IMR-90 (cell line): ENCODE measurements at regions not wholly inside any gene's neighbourhood (a gene's known extent, or its start where the extent isn't known, plus 50 kb on each side); places are given as distances from the start of the nearest gene placed in this dataset.

Source experiments
- ATAC-seq: fragments of 200-7000 bp; cut with Tn5 transposase; 2 replicates; pipeline ENCODE4 v1.9.1; 2020; ENCODE audit warnings: low read depth, mild to moderate bottlenecking, moderate library complexity
- BruUV-seq: library from RNA; stranded (reverse); fragments of 400-500 nt; replicated peaks from 2 replicates; lab custom pipeline; 2021; lab: Mats Ljungman, UMichigan
- CTCF ChIA-PET: fragments of 300-600 bp; formaldehyde crosslinking; extraction: SDS; loops from one replicate; lab custom pipeline; 2021; ENCODE audit warnings: antibody characterized with exemption; lab: Yijun Ruan, JAX
- POLR2A ChIA-PET: fragments of 300-600 bp; sonication (Branson Sonifier 250); formaldehyde crosslinking; loops from one replicate; lab custom pipeline; 2022; ENCODE audit warnings: antibody characterized with exemption; ENCODE audit not compliant: unreplicated experiment; lab: Charles Lee
- DNase-seq: peaks from one replicate; pipeline ENCODE4 v3.0.0; 2013
- H2AFZ ChIP-seq: replicated peaks from 2 replicates; pipeline ENCODE3; 2013; ENCODE audit warnings: low read length, mild to moderate bottlenecking; ENCODE audit not compliant: poor library complexity
- H2AK5ac ChIP-seq: 2 replicates; pipeline ENCODE4 v1.6.1; 2013; ENCODE audit warnings: low read depth, low read length, inconsistent platforms
- H2AK9ac ChIP-seq: replicated peaks from 2 replicates; pipeline ENCODE3; 2013; ENCODE audit warnings: mild to moderate bottlenecking, low read depth, low read length, moderate library complexity; ENCODE audit not compliant: poor library complexity
- H2BK120ac ChIP-seq: 2 replicates; pipeline ENCODE4 v1.6.1; 2013; ENCODE audit warnings: low read depth, low read length, inconsistent platforms
- H2BK15ac ChIP-seq: 3 replicates; pipeline ENCODE4 v1.6.1; 2013; ENCODE audit warnings: low read depth, low read length, inconsistent platforms
- H2BK20ac ChIP-seq: 2 replicates; pipeline ENCODE4 v1.6.1; 2013; ENCODE audit warnings: low read depth, mild to moderate bottlenecking, inconsistent platforms, low read length, moderate library complexity
- H2BK5ac ChIP-seq: 2 replicates; pipeline ENCODE4 v1.6.1; 2013; ENCODE audit warnings: mild to moderate bottlenecking, low read depth, low read length, inconsistent platforms; ENCODE audit not compliant: poor library complexity, severe bottlenecking
- H3K14ac ChIP-seq: replicated peaks from 2 replicates; pipeline ENCODE4 v1.6.1; 2013; ENCODE audit warnings: low read depth, low read length, inconsistent platforms
- H3K18ac ChIP-seq: 2 replicates; pipeline ENCODE4 v1.6.1; 2013; ENCODE audit warnings: low read depth, low read length, control low read depth
- H3K23ac ChIP-seq: 2 replicates; pipeline ENCODE4 v1.6.1; 2013; ENCODE audit warnings: low read depth, low read length, inconsistent platforms
- H3K27ac ChIP-seq: 2 replicates; pipeline ENCODE4 v1.5.1; 2013; ENCODE audit warnings: mild to moderate bottlenecking, control low read depth, low read length; ENCODE audit not compliant: insufficient read depth
- H3K27me3 ChIP-seq: 2 replicates; pipeline ENCODE4 v1.6.1; 2013; ENCODE audit warnings: low read length; ENCODE audit not compliant: control insufficient read depth, insufficient read depth
- H3K36me3 ChIP-seq: 2 replicates; pipeline ENCODE4 v1.6.1; 2013; ENCODE audit warnings: low read length, mixed read lengths; ENCODE audit not compliant: control insufficient read depth, insufficient read depth
- H3K4ac ChIP-seq: 2 replicates; pipeline ENCODE4 v1.6.1; 2013; ENCODE audit warnings: low read depth, low read length, inconsistent platforms
- H3K4me1 ChIP-seq: 2 replicates; pipeline ENCODE4 v1.6.1; 2013; ENCODE audit warnings: low read length, mixed read lengths; ENCODE audit not compliant: control insufficient read depth, insufficient read depth
- H3K4me2 ChIP-seq: 2 replicates; pipeline ENCODE4 v1.6.1; 2013; ENCODE audit warnings: low read depth, mild to moderate bottlenecking, control low read depth, low read length, moderate library complexity
- H3K4me3 ChIP-seq: 2 replicates; pipeline ENCODE4 v1.5.1; 2013; ENCODE audit warnings: low read depth, mild to moderate bottlenecking, control low read depth, low read length, moderate library complexity; ENCODE audit not compliant: insufficient read depth
- H3K56ac ChIP-seq: 2 replicates; pipeline ENCODE4 v1.6.1; 2013; ENCODE audit warnings: low read length, inconsistent platforms; ENCODE audit not compliant: insufficient read depth; ENCODE audit errors: extremely low read depth
- H3K79me1 ChIP-seq, 2 experiments: 2 replicates each; pipeline ENCODE4 v1.6.1; 2013; ENCODE audit warnings: low read length in 2 of 2, inconsistent platforms in 1 of 2, low read depth in 1 of 2
- H3K9ac ChIP-seq: 2 replicates; pipeline ENCODE4 v1.6.1; 2013; ENCODE audit warnings: low read depth, low read length, control low read depth
- H3K9me1 ChIP-seq: 2 replicates; pipeline ENCODE4 v1.6.1; 2013; ENCODE audit warnings: low read length, inconsistent platforms; ENCODE audit not compliant: insufficient read depth
- H3K9me3 ChIP-seq: 2 replicates; pipeline ENCODE4 v1.6.1; 2013; ENCODE audit warnings: low read length; ENCODE audit not compliant: control insufficient read depth, insufficient read depth
- H4K20me1 ChIP-seq: 2 replicates; pipeline ENCODE4 v1.6.1; 2013; ENCODE audit warnings: low read length, inconsistent platforms; ENCODE audit not compliant: insufficient read depth
- H4K5ac ChIP-seq: 2 replicates; pipeline ENCODE4 v1.6.1; 2013; ENCODE audit warnings: mild to moderate bottlenecking, low read depth, low read length, control low read depth
- H4K8ac ChIP-seq, 2 experiments: 2 replicates each; pipeline ENCODE4 v1.6.1; 2013; ENCODE audit warnings: low read depth in 2 of 2, low read length in 2 of 2, control low read depth in 1 of 2, inconsistent platforms in 1 of 2
- H4K91ac ChIP-seq: 2 replicates; pipeline ENCODE4 v1.6.1; 2013; ENCODE audit warnings: low read depth, low read length, inconsistent platforms; ENCODE audit not compliant: insufficient read depth
- BHLHE40 ChIP-seq: fragments of 150-350 bp; IDR thresholded peaks from 2 replicates; pipeline ENCODE4 v1.6.1; 2016; ENCODE audit warnings: mild to moderate bottlenecking, low read depth, low read length
- CEBPB ChIP-seq: IDR thresholded peaks from 2 replicates; pipeline ENCODE4 v1.6.1; 2012; ENCODE audit warnings: low read depth, low read length, improper control_type of control experiment
- CHD1 ChIP-seq: IDR thresholded peaks from 2 replicates; pipeline ENCODE4 v1.6.1; 2012; ENCODE audit warnings: low read depth, low read length, improper control_type of control experiment
- FOS ChIP-seq: fragments of 150-350 bp; IDR thresholded peaks from 2 replicates; pipeline ENCODE4 v1.6.1; 2016; ENCODE audit warnings: low read depth, low read length
- MAFK ChIP-seq: IDR thresholded peaks from 2 replicates; pipeline ENCODE4 v1.6.1; 2012; ENCODE audit warnings: low read depth, low read length, improper control_type of control experiment
- MAZ ChIP-seq: IDR thresholded peaks from 2 replicates; pipeline ENCODE4 v1.6.1; 2012; ENCODE audit warnings: low read depth, mild to moderate bottlenecking, low read length, improper control_type of control experiment, moderate library complexity, borderline replicate concordance
- MXI1 ChIP-seq: IDR thresholded peaks from 2 replicates; pipeline ENCODE4 v1.6.1; 2012; ENCODE audit warnings: low read depth, mild to moderate bottlenecking, low read length, moderate library complexity, borderline replicate concordance
- NFE2L2 ChIP-seq: fragments of 150-350 bp; IDR thresholded peaks from 2 replicates; pipeline ENCODE4 v1.6.1; 2016; ENCODE audit warnings: low read depth, mild to moderate bottlenecking, low read length
- POLR2A ChIP-seq: IDR thresholded peaks from 2 replicates; pipeline ENCODE4 v1.6.1; 2012; ENCODE audit warnings: mild to moderate bottlenecking, low read depth, low read length
- RAD21 ChIP-seq: IDR thresholded peaks from 2 replicates; pipeline ENCODE4 v1.6.1; 2012; ENCODE audit warnings: low read length, improper control_type of control experiment
- RCOR1 ChIP-seq: IDR thresholded peaks from 2 replicates; pipeline ENCODE4 v1.6.1; 2012; ENCODE audit warnings: mild to moderate bottlenecking, low read length, improper control_type of control experiment; ENCODE audit not compliant: insufficient replicate concordance
- RFX5 ChIP-seq: IDR thresholded peaks from 2 replicates; pipeline ENCODE4 v1.8.0; 2012; ENCODE audit warnings: low read depth, mild to moderate bottlenecking, low read length, moderate library complexity
- SMC3 ChIP-seq: fragments of 150-350 bp; IDR thresholded peaks from 2 replicates; pipeline ENCODE4 v1.6.1; 2016; ENCODE audit warnings: low read depth, mild to moderate bottlenecking, antibody characterized with exemption, low read length, moderate library complexity
- WGBS, 2 experiments: methylation state at CpG; one replicate each; pipeline versions ENCODE4 v1.1.5 to v1.1.7; 2013; ENCODE audit warnings: missing lambda C conversion rate in 2 of 2; ENCODE audit not compliant: insufficient read length in 1 of 2; ENCODE audit errors: extremely low coverage in 2 of 2; 5-methylcytosine and 5-hydroxymethylcytosine counted together
- dilution Hi-C: fragments of 300-500 bp; cut with HindIII; formaldehyde crosslinking; loops from one replicate; pipeline ENCODE4 v1.14.3; 2018; ENCODE audit warnings: low sequenced_read_pairs; ENCODE audit not compliant: unreplicated experiment
- in situ Hi-C: fragments of 300-500 bp; cut with MboI; formaldehyde crosslinking; loops from 3 replicates; pipeline ENCODE4 v1.14.3; 2019; ENCODE audit warnings: low sequenced_read_pairs, inconsistent platforms, mixed read lengths
- intact Hi-C: fragments of 100-400 bp; cut with micrococcal nuclease; formaldehyde crosslinking; loops from 2 replicates; pipeline ENCODE4 v1.10.0; 2022
- TF ChIP-seq, protein P1 (sequence below): conservative IDR thresholded peaks from 2 replicates; pipeline ENCODE4 v1.5.1; 2012; ENCODE audit warnings: mild to moderate bottlenecking, low read depth, low read length, improper control_type of control experiment
- TF ChIP-seq, protein P2 (sequence below): fragments of 150-350 bp; IDR thresholded peaks from 2 replicates; pipeline ENCODE4 v1.6.1; 2017; ENCODE audit warnings: mild to moderate bottlenecking, antibody characterized with exemption, low read length, low read depth
- TF ChIP-seq, protein P3 (sequence below): fragments of 150-350 bp; IDR thresholded peaks from 2 replicates; pipeline ENCODE4 v1.6.1; 2016; ENCODE audit warnings: low read depth, mild to moderate bottlenecking, low read length, moderate library complexity, borderline replicate concordance

DNA sequence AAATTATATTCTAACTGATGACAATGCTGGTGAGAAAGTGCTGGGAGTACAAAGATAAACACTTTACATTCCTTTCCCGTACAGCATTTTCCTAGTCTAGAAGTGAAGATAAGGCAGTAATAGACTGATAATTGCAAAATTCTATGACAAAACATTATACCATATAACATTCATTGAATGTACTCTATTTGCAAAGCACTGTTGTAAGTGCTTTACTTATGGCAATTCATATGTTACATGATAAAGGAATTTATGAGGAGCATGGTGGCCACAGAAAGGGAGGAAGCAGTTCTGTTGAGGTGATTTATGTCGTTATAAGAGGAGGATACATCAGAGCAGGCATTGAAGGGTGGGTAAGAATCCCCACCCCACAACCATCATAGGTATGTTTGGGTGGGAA lies 434.8 kb downstream of the RAB38 start:
- Histone ChIP-seq H3K4ac (no peak overlapping the region), H3K27me3 (no peaks in the 10 kb centered on the region), H3K4me2 (no peak overlapping the region), H2BK20ac (no peak overlapping the region), H2BK15ac (no peak overlapping the region), H4K91ac (no peak overlapping the region), H3K4me3 (no peak overlapping the region), H3K9ac (no peak overlapping the region), H3K56ac (no peak overlapping the region), H3K36me3 (no peaks in the 10 kb centered on the region), H3K9me1 (no peaks in the 10 kb centered on the region), H3K4me1 (no peaks in the 10 kb centered on the region), H2AK9ac (no peak overlapping the region), H2BK120ac (no peak overlapping the region), H2BK5ac (no peak overlapping the region), H2AFZ (no peak overlapping the region), H3K79me1 (no peaks in the 10 kb centered on the region), H4K8ac (no peak overlapping the region), H3K27ac (no peak overlapping the region), H4K20me1 (no peaks in the 10 kb centered on the region), H3K23ac (no peak overlapping the region), H4K5ac (no peak overlapping the region), H3K9me3 (no peaks in the 10 kb centered on the region), H3K18ac (no peak overlapping the region), H2AK5ac (no peak overlapping the region), H3K14ac (no peak overlapping the region)
- CTCF ChIA-PET: no interaction called here
- TF ChIP-seq FOS: no peak
- TF ChIP-seq, protein P1, sequence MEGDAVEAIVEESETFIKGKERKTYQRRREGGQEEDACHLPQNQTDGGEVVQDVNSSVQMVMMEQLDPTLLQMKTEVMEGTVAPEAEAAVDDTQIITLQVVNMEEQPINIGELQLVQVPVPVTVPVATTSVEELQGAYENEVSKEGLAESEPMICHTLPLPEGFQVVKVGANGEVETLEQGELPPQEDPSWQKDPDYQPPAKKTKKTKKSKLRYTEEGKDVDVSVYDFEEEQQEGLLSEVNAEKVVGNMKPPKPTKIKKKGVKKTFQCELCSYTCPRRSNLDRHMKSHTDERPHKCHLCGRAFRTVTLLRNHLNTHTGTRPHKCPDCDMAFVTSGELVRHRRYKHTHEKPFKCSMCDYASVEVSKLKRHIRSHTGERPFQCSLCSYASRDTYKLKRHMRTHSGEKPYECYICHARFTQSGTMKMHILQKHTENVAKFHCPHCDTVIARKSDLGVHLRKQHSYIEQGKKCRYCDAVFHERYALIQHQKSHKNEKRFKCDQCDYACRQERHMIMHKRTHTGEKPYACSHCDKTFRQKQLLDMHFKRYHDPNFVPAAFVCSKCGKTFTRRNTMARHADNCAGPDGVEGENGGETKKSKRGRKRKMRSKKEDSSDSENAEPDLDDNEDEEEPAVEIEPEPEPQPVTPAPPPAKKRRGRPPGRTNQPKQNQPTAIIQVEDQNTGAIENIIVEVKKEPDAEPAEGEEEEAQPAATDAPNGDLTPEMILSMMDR: no peak
- TF ChIP-seq POLR2A: no peak
- no peak for TF ChIP-seq RCOR1
- no peak for TF ChIP-seq SMC3
- TF ChIP-seq BHLHE40: no peak
- no peak for TF ChIP-seq NFE2L2
- no peak for TF ChIP-seq RFX5
- TF ChIP-seq CHD1: no peak
- TF ChIP-seq, protein P2, sequence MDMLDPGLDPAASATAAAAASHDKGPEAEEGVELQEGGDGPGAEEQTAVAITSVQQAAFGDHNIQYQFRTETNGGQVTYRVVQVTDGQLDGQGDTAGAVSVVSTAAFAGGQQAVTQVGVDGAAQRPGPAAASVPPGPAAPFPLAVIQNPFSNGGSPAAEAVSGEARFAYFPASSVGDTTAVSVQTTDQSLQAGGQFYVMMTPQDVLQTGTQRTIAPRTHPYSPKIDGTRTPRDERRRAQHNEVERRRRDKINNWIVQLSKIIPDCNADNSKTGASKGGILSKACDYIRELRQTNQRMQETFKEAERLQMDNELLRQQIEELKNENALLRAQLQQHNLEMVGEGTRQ: no peak
- no peak for TF ChIP-seq CEBPB
- TF ChIP-seq RAD21: no peak
- no peak for TF ChIP-seq MXI1
- TF ChIP-seq MAFK: no peak
- TF ChIP-seq, protein P3, sequence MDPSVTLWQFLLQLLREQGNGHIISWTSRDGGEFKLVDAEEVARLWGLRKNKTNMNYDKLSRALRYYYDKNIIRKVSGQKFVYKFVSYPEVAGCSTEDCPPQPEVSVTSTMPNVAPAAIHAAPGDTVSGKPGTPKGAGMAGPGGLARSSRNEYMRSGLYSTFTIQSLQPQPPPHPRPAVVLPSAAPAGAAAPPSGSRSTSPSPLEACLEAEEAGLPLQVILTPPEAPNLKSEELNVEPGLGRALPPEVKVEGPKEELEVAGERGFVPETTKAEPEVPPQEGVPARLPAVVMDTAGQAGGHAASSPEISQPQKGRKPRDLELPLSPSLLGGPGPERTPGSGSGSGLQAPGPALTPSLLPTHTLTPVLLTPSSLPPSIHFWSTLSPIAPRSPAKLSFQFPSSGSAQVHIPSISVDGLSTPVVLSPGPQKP: no peak
- TF ChIP-seq MAZ: no peak
- POLR2A ChIA-PET: no interaction called here
- WGBS, 2 experiments: no CpG with 5 or more reads among the region's 2 CpGs
- intact Hi-C loops (loop anchor here (5.0 kb wide), 1 partner anchor 1147 kb away; no protein-coding TSS in a partner anchor), dilution Hi-C loops (no loop called here), in situ Hi-C loops (no loop called here)
- no peak for DNase-seq
- no TSS peak for BruUV-seq
- no peak for ATAC-seq
